ENCODE measurements at regions not wholly inside any gene's neighbourhood (a gene's known extent, or its start where the extent isn't known, plus 50 kb on each side); places are given as distances from the start of the nearest gene placed in this dataset.

DNA sequence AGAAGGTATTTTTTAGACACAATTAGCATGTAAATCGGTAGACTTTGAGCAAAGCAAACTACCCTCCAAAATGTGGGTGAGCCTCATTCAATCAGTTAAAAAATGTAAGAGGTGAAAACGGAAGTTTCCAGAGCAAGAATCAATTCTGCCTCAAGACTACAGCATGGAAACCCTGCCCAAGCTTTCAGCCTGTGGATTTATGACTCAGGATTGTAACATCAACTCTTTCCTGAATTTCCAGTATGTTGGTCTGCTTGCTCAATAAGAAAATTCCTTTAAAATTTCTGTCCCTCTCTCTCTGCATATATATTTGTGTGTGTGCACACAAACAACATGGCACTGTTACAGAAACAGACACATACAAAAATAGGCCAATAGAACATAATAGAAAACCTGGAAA lies 228.6 kb upstream of the DOK6 start:
- no peak for TF ChIP-seq EP300 (conservative IDR thresholded peaks at IDR 0.05; ENCODE audit: poor library complexity, severe bottlenecking)
- no peak for TF ChIP-seq POLR2AphosphoS5 (IDR thresholded peaks at IDR 0.05)
- no peak for TF ChIP-seq TAF1 (IDR thresholded peaks at IDR 0.05; ENCODE audit: low read depth)
- TF ChIP-seq, protein P1, sequence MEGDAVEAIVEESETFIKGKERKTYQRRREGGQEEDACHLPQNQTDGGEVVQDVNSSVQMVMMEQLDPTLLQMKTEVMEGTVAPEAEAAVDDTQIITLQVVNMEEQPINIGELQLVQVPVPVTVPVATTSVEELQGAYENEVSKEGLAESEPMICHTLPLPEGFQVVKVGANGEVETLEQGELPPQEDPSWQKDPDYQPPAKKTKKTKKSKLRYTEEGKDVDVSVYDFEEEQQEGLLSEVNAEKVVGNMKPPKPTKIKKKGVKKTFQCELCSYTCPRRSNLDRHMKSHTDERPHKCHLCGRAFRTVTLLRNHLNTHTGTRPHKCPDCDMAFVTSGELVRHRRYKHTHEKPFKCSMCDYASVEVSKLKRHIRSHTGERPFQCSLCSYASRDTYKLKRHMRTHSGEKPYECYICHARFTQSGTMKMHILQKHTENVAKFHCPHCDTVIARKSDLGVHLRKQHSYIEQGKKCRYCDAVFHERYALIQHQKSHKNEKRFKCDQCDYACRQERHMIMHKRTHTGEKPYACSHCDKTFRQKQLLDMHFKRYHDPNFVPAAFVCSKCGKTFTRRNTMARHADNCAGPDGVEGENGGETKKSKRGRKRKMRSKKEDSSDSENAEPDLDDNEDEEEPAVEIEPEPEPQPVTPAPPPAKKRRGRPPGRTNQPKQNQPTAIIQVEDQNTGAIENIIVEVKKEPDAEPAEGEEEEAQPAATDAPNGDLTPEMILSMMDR (IDR thresholded peaks at IDR 0.05; ENCODE audit: poor library complexity, severe bottlenecking), result no peak
- TF ChIP-seq MXI1 (conservative IDR thresholded peaks at IDR 0.05; ENCODE audit: poor library complexity, severe bottlenecking), result no peak
- TF ChIP-seq EZH2 (IDR thresholded peaks at IDR 0.05; ENCODE audit: borderline replicate concordance, insufficient read depth, low read length, poor library complexity, severe bottlenecking), result no peak
- TF ChIP-seq, protein P2, sequence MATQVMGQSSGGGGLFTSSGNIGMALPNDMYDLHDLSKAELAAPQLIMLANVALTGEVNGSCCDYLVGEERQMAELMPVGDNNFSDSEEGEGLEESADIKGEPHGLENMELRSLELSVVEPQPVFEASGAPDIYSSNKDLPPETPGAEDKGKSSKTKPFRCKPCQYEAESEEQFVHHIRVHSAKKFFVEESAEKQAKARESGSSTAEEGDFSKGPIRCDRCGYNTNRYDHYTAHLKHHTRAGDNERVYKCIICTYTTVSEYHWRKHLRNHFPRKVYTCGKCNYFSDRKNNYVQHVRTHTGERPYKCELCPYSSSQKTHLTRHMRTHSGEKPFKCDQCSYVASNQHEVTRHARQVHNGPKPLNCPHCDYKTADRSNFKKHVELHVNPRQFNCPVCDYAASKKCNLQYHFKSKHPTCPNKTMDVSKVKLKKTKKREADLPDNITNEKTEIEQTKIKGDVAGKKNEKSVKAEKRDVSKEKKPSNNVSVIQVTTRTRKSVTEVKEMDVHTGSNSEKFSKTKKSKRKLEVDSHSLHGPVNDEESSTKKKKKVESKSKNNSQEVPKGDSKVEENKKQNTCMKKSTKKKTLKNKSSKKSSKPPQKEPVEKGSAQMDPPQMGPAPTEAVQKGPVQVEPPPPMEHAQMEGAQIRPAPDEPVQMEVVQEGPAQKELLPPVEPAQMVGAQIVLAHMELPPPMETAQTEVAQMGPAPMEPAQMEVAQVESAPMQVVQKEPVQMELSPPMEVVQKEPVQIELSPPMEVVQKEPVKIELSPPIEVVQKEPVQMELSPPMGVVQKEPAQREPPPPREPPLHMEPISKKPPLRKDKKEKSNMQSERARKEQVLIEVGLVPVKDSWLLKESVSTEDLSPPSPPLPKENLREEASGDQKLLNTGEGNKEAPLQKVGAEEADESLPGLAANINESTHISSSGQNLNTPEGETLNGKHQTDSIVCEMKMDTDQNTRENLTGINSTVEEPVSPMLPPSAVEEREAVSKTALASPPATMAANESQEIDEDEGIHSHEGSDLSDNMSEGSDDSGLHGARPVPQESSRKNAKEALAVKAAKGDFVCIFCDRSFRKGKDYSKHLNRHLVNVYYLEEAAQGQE (IDR thresholded peaks at IDR 0.05; ENCODE audit: borderline replicate concordance), result no peak
- no peak for TF ChIP-seq RAD21 (conservative IDR thresholded peaks at IDR 0.05)

Data from neural cell (in vitro differentiated cells).